Sigmoid colon (tissue), 6 donors: ENCODE measurements at regions not wholly inside any gene's neighbourhood (a gene's known extent, or its start where the extent isn't known, plus 50 kb on each side); places are given as distances from the start of the nearest gene placed in this dataset.

ENCODE experiments used
- DNase-seq: peaks from one replicate; pipeline ENCODE4 v3.0.0-alpha.2; 2019
- H3K27ac ChIP-seq, 4 donors: fragments of 200-600 bp; sonication (generic); one replicate each; pipeline ENCODE4 v1.5.1; 2016 to 2019; ENCODE audit warnings: mild to moderate bottlenecking in 1 of 4
- H3K27me3 ChIP-seq, 3 donors: fragments of 200-600 bp; sonication (generic); one replicate each; pipeline ENCODE4 v1.5.1; 2019; ENCODE audit warnings: mild to moderate bottlenecking in 1 of 3
- H3K36me3 ChIP-seq, 4 donors: fragments of 200-600 bp; sonication (generic); one replicate each; pipeline ENCODE4 v1.5.1; 2016 to 2019
- H3K4me1 ChIP-seq, 4 donors: fragments of 200-600 bp; sonication (generic); one replicate each; pipeline ENCODE4 v1.5.1; 2017 to 2019
- H3K4me3 ChIP-seq, 4 donors: fragments of 200-600 bp; sonication (generic); one replicate each; pipeline ENCODE4 v1.5.1; 2017 to 2019; ENCODE audit warnings: mild to moderate bottlenecking in 2 of 4, moderate library complexity in 1 of 4
- H3K9me3 ChIP-seq, 4 donors: fragments of 200-600 bp in 3 of 4; sonication (generic) in 3 of 4; one replicate each; pipeline versions ENCODE4 v1.5.1 to v1.6.1; 2013 to 2019
- CTCF ChIP-seq, 4 experiments: fragments of 450-650 bp in 3 of 4; fragments of 200-600 bp in 1 of 4; IDR thresholded peaks; one replicate each; pipeline ENCODE4 v1.5.1; 2016 to 2019; ENCODE audit warnings: antibody characterized with exemption in 4 of 4, mild to moderate bottlenecking in 3 of 4, moderate library complexity in 2 of 4
- EP300 ChIP-seq, 4 donors: sonication (generic); formaldehyde crosslinking; IDR thresholded peaks; one replicate each; pipeline ENCODE4 v1.6.1; 2017; ENCODE audit warnings: antibody characterized with exemption in 4 of 4
- POLR2A ChIP-seq, 2 donors: fragments of 450-650 bp; IDR thresholded peaks; one replicate each; pipeline ENCODE4 v1.6.1; 2016; ENCODE audit warnings: antibody characterized with exemption in 2 of 2, mild to moderate bottlenecking in 2 of 2, moderate library complexity in 2 of 2
- POLR2AphosphoS5 ChIP-seq, 4 donors: sonication (generic); formaldehyde crosslinking; IDR thresholded peaks; one replicate each; pipeline ENCODE4 v1.6.1; 2017; ENCODE audit warnings: antibody characterized with exemption in 4 of 4
- WGBS, 2 donors: extraction: QIAGEN DNeasy Blood & Tissue Kit; methylation state at CpG; one replicate each; pipeline ENCODE4 v1.1.7; 2013; 5-methylcytosine and 5-hydroxymethylcytosine counted together
- intact Hi-C: fragments of 100-400 bp; cut with DNase I; formaldehyde crosslinking; loops from one replicate; pipeline ENCODE4 v1.15.1; 2023
- donor health status: healthy with polysubstance abuse.
- donor health status: healthy.

- H3K4me1 ChIP-seq: no peaks in the 10 kb centered on the region
- H3K27ac ChIP-seq: no peak overlapping the region
- DNase-seq: no peak
- intact Hi-C loops: no loop called here
- 86 to 88% methylated on average over 5 of the region's 5 CpGs for WGBS, 2 donors
- no peak for TF ChIP-seq CTCF (IDR thresholded peaks at IDR 0.05)
- no peaks in the 10 kb centered on the region for H3K9me3 ChIP-seq
- no peaks in the 10 kb centered on the region for H3K27me3 ChIP-seq
- H3K36me3 ChIP-seq: no peaks in the 10 kb centered on the region
- H3K4me3 ChIP-seq: no peak overlapping the region
Observed at GRCh38 chr9:20041697-20042081, 252.9 kb upstream of the SLC24A2 start.

- no peaks in the 10 kb centered on the region for H3K4me1 ChIP-seq
- intact Hi-C loops: no loop called here
- 91 to 92% methylated on average over 14 of the region's 14 CpGs for WGBS, 2 donors
- H3K4me3 ChIP-seq: no peak overlapping the region
- DNase-seq: no peak
- TF ChIP-seq POLR2A (IDR thresholded peaks at IDR 0.05): no peak
- no peak for TF ChIP-seq EP300 (IDR thresholded peaks at IDR 0.05)
- TF ChIP-seq CTCF (IDR thresholded peaks at IDR 0.05): no peak
- no peak for TF ChIP-seq POLR2AphosphoS5 (IDR thresholded peaks at IDR 0.05)
- no peaks in the 10 kb centered on the region for H3K27me3 ChIP-seq
- H3K36me3 ChIP-seq: no peaks in the 10 kb centered on the region
- no peaks in the 10 kb centered on the region for H3K9me3 ChIP-seq
- H3K27ac ChIP-seq: no peak overlapping the region
Observed at GRCh38 chr9:20040991-20041696, 252.3 kb upstream of the SLC24A2 start.

GRCh38 chr9:20037699-20038098 lies 248.9 kb upstream of the SLC24A2 start:
- 93 to 97% methylated on average over 1 of the region's 1 CpG for WGBS, 2 donors

GRCh38 chr9:20033511-20033910 lies 244.7 kb upstream of the SLC24A2 start:
- Histone ChIP-seq H3K27ac (no peak overlapping the region), H3K9me3 (no peaks in the 10 kb centered on the region), H3K4me3 (no peak overlapping the region), H3K27me3 (no peaks in the 10 kb centered on the region), H3K4me1 (peaks cover 0 to 11% (median 3%) of the 10 kb centered on the region in 4 donors), H3K36me3 (no peaks in the 10 kb centered on the region)
- TF ChIP-seq POLR2A (IDR thresholded peaks at IDR 0.05) (no peak), POLR2AphosphoS5 (IDR thresholded peaks at IDR 0.05) (no peak), EP300 (IDR thresholded peaks at IDR 0.05) (no peak), CTCF (IDR thresholded peaks at IDR 0.05) (no peak)
- WGBS, 2 donors: 89 to 90% methylated on average over 2 of the region's 2 CpGs
- intact Hi-C loops: no loop called here
- DNase-seq: no peak

More at GRCh38 chr9:20037699-20038098, 248.9 kb upstream of the SLC24A2 start:
- Histone ChIP-seq H3K4me3 (no peak overlapping the region), H3K27ac (no peak overlapping the region), H3K4me1 (peaks cover 0 to 11% (median 3%) of the 10 kb centered on the region in 4 donors), H3K27me3 (no peaks in the 10 kb centered on the region), H3K36me3 (no peaks in the 10 kb centered on the region), H3K9me3 (no peaks in the 10 kb centered on the region)
- DNase-seq: no peak
- intact Hi-C loops: no loop called here
- TF ChIP-seq POLR2AphosphoS5 (IDR thresholded peaks at IDR 0.05) (no peak), EP300 (IDR thresholded peaks at IDR 0.05) (no peak), POLR2A (IDR thresholded peaks at IDR 0.05) (no peak), CTCF (IDR thresholded peaks at IDR 0.05) (no peak)
